ENCODE measurements at regions not wholly inside any gene's neighbourhood (a gene's known extent, or its start where the extent isn't known, plus 50 kb on each side); places are given as distances from the start of the nearest gene placed in this dataset.

DNA sequence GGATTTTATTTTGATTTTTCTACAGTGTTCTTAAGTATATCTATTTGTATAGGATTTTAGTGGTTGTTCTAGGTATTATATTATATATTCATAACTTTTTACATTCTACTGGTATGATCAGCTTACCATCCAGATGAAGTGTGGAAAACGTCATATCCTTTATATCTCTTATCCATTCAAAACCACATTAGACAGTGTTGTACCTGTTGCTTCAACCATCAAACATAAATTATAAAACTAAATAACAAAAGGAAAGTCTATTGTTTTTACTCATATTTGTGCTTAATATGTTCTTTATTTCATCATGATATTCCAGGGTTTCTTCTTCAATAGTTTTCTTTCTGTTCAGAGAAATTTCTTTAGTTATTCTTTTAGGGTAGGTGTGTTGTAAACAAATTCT is 191.4 kb downstream of the RPLP1 start:
- H3K4me3 ChIP-seq (ENCODE audit: low read depth, low read length) = no peak overlapping the region
- TF ChIP-seq CTCF (conservative IDR thresholded peaks at IDR 0.05; ENCODE audit: low read depth, low read length) = no peak
- DNase-seq (ENCODE audit: low read depth) = no peak

DNA sequence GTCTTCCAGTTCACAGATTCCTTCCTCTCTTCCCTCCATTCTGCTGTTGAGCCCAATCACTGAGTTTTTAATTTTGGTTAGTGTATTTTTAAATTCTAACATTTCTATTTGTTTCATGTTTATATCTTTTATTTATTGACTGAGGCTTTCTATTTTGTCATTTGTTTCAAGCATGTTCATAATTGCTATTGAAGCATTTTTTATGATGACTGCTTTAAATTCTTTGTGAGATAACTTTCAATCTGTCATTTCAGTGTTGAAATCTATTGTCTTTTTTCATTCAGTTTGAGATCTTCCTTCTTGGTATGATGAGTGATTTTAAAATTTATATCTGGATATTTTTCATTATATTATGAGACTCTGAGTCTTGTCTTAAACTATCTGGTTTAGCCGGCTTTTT is 192.3 kb downstream of the RPLP1 start:
- TF ChIP-seq CTCF (conservative IDR thresholded peaks at IDR 0.05; ENCODE audit: low read depth, low read length) = no peak
- no peak for DNase-seq (ENCODE audit: low read depth)
- no peak overlapping the region for H3K4me3 ChIP-seq (ENCODE audit: low read depth, low read length)

DNA sequence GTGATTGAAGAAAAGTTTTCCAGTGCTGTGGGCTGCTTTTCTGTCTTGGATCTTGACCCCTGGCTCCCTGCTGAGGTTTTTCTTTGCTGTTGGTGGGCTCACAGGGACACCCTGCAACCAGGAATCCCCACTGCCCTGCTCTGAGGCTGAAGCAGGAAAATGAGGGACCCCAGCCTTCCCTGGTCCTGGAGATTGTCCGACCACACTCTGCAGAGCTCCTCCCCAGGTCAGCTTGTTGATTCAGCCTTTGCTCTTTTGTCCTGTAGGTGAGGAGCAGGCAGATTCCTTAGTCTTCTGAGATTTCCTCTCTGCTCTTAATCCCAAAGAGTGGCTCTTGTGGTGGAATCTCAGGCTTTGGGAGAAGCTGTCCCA is 194.5 kb downstream of the RPLP1 start:
- no peak overlapping the region for H3K4me3 ChIP-seq (ENCODE audit: low read depth, low read length)
- no peak for TF ChIP-seq CTCF (conservative IDR thresholded peaks at IDR 0.05; ENCODE audit: low read depth, low read length)
- no peak for DNase-seq (ENCODE audit: low read depth)

GRCh38 chr15:69648212-69648611 is 195.6 kb downstream of the RPLP1 start:
- no peak overlapping the region for H3K4me3 ChIP-seq (ENCODE audit: low read depth, low read length)
- no peak for TF ChIP-seq CTCF (conservative IDR thresholded peaks at IDR 0.05; ENCODE audit: low read depth, low read length)
- DNase-seq (ENCODE audit: low read depth) = no peak

GRCh38 chr15:69648775-69649735 is 196.4 kb downstream of the RPLP1 start:
- DNase-seq (ENCODE audit: low read depth) = no peak
- TF ChIP-seq CTCF (conservative IDR thresholded peaks at IDR 0.05; ENCODE audit: low read depth, low read length) = no peak
- H3K4me3 ChIP-seq (ENCODE audit: low read depth, low read length) = no peak overlapping the region

GRCh38 chr15:69652293-69652692 is 199.7 kb downstream of the RPLP1 start:
- DNase-seq (ENCODE audit: low read depth) = no peak
- TF ChIP-seq CTCF (conservative IDR thresholded peaks at IDR 0.05; ENCODE audit: low read depth, low read length) = no peak
- H3K4me3 ChIP-seq (ENCODE audit: low read depth, low read length) = no peak overlapping the region

All from epithelial cell of proximal tubule (primary cell).